ENCODE measurements at regions not wholly inside any gene's neighbourhood (a gene's known extent, or its start where the extent isn't known, plus 50 kb on each side); places are given as distances from the start of the nearest gene placed in this dataset.
A peak's percentile ranks its signal among the peaks of the same experiment; 100 is the strongest.
"Not testable (repeated sequence)": the region's sequence is repeated elsewhere in the genome, so short reads cannot be mapped to it uniquely, and the experiment has no call there.

DNA sequence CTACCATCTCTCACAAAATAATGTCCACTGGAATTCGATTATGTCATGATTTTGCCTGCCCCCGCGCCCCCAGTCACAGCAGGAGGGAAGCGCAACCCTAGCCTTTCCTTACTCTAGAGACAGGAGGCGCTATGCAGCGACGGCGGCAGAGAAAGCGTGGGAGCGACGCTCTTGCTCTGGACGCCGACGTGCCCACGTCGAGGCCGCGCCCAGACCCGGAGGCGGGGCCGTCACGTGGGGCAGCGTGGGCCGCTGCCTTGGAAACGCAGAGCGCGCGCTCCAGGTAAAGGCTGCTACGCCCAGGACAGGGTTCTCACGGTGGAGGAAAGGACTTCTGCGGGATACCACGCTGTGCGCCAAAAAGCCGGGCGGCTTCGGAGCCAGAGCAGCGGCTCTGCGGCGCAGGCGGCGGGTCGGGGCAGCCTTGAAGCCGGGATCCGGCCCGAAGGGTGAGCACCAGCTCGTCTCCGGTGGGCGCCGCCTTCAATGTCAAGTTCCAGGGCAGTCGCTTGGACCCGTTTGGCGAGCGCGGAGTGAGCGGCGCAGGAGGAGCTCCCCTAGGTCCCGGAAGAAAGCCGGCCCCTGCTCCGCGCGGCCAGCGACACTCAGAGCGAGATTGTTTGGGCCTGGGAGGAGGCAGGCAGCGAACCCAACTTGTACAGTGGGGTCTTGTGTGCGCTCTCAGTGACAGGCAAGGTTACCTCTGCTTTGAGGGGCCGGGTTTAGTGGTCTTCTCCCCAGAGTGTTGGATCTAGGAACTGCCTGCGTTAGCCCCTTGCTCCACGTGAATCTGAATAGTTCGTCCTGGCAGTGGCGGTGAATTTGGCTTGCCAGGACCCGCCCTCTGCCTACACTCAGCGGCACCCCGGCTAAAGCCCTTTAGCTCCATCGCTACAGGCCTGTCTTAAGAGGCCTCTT, 121.7 kb downstream of the MRPL57 start:
- DNase-seq (ENCODE audit: low read depth): peak; percentile 64
- H3K4me3 ChIP-seq (ENCODE audit: low read depth, low read length): peak overlapping the region; percentile 86
- TF ChIP-seq, protein P1, sequence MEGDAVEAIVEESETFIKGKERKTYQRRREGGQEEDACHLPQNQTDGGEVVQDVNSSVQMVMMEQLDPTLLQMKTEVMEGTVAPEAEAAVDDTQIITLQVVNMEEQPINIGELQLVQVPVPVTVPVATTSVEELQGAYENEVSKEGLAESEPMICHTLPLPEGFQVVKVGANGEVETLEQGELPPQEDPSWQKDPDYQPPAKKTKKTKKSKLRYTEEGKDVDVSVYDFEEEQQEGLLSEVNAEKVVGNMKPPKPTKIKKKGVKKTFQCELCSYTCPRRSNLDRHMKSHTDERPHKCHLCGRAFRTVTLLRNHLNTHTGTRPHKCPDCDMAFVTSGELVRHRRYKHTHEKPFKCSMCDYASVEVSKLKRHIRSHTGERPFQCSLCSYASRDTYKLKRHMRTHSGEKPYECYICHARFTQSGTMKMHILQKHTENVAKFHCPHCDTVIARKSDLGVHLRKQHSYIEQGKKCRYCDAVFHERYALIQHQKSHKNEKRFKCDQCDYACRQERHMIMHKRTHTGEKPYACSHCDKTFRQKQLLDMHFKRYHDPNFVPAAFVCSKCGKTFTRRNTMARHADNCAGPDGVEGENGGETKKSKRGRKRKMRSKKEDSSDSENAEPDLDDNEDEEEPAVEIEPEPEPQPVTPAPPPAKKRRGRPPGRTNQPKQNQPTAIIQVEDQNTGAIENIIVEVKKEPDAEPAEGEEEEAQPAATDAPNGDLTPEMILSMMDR (IDR thresholded peaks at IDR 0.05; ENCODE audit: control insufficient read depth, extremely low read depth, insufficient read depth): peak; percentile 91

DNA sequence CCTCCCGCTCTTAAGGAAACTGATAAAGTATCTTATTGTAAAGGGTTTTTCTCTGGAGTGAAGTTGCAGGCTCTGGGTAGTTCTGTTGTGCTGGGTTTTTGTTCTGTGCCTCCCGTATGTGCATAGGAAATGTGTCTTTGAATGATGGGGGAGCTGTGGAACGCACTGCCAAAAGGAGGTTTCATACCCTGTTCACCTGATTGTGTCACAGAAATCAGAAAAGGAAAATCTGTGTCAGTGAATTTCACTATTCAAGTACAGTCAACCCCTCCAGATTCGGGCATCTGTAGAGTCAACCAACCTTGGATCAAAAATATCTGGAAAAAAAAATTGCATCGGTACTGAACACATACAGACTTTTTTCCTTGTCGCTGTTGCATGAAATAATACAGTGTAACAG, 127.8 kb downstream of the MRPL57 start:
- DNase-seq (ENCODE audit: low read depth): no peak
- TF ChIP-seq, protein P1 (IDR thresholded peaks at IDR 0.05; ENCODE audit: control insufficient read depth, extremely low read depth, insufficient read depth): no peak
- no peak overlapping the region for H3K4me3 ChIP-seq (ENCODE audit: low read depth, low read length)

DNA sequence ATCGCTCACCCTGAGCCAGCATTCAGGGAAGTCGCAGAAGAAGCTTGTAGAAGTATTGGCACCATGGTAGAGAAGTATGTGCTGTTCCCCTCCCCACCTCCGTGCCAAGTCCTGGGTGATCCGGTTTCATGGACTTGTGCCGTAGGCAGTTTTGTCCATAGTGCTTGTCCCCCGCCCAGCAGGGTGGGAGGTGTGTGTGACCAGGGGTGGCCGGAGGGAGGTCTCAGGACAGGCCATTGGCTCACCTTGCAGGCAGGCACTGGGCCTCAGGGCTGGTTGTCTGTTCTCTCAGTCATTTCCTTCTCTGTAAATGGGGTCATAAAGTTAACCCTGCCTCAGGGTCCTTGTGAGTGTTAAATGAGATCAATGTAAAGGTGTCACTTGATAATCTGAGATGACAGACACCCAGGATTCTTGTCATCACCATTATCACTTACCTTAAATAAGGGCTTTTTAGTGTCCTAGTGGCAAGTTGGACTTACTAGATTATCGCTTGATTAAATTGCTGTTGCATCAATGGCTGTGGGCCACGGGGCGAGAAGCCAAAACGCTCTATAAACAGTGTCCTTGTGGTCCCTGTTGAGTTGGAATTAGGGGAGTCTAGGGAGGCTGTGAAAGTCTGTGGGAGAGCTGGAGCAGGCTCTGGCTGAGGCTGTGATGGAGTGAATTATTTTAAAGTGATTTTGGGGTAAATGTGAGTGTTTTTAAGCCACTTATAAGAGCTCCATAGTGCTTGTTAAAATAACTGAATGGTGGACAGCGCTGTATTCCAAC, 130.0 kb downstream of the MRPL57 start:
- H3K4me3 ChIP-seq (ENCODE audit: low read depth, low read length); DNase-seq (ENCODE audit: low read depth): not testable (repeated sequence)

DNA sequence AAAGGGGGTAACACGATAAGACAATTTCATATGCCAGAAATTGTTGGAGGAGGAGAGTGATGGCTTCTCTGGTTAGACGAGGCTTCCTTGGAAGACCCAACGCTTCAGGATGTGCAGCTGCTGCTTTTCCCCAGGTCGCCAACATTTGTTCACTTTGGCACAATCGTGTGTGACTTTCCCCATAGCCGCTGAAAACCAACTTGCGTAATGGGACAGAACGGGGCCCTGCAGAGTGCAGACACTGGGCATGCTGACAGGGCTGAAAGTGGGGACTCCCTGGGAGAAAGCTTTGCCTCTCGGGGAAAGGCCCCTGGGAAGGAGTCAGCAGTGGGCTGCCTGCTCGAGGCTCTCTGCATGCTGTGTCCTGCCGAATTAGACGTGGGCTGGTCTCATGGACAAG, 130.7 kb downstream of the MRPL57 start:
- H3K4me3 ChIP-seq (ENCODE audit: low read depth, low read length); DNase-seq (ENCODE audit: low read depth): not testable (repeated sequence)

DNA sequence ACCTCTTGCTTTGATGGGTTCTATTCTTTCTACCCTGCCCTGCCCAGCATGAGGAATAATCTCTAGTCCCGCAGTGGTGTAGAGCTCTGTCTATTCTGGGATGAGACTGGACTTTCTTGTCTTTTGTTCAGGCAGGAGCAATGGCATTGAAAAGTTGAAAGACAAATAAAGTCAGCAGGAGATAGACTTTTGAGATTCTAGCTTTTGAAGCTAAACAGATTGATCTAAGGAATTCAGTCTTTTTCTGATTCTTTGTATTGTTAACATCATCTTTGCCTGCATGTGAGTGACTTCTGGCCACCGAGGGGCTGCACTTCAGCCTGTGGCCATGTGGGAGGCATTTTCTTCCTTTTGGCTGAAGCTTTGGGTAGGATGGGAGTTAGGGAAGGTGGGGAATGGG, 132.4 kb downstream of the MRPL57 start:
- TF ChIP-seq, protein P1 (IDR thresholded peaks at IDR 0.05; ENCODE audit: control insufficient read depth, extremely low read depth, insufficient read depth): no peak
- no peak overlapping the region for H3K4me3 ChIP-seq (ENCODE audit: low read depth, low read length)
- DNase-seq (ENCODE audit: low read depth): no peak

DNA sequence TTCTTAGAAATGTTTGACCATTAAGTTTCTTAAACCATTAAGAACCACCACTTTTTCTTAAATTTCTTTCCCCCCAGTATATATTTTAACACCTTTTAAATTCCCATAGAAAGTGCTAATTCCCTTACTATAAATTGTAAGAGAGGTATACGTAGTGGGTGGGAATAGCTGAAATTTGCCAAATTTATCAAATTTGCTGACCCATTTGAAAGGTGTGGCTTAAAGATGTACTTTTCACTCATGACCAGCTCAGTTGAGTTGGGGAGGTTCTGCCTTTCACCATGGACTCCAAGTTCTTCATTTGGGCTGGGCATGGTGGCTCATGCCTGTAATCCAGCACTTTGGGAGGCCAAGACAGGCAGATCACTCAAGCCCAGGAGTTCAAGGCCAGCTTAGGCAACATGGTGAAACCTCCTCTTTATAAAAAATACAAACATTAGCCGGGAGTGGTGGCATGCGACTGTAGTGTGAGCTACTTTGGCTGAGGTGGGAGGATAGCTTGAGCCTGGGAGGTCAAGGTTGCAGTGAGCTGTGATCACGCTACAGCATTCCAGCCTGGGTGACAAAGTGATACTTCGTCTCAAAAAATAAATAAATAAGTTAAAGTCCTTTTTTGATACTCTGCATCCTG, 133.2 kb downstream of the MRPL57 start:
- TF ChIP-seq, protein P1 (IDR thresholded peaks at IDR 0.05; ENCODE audit: control insufficient read depth, extremely low read depth, insufficient read depth): no peak
- no peak for DNase-seq (ENCODE audit: low read depth)
- no peak overlapping the region for H3K4me3 ChIP-seq (ENCODE audit: low read depth, low read length)

DNA sequence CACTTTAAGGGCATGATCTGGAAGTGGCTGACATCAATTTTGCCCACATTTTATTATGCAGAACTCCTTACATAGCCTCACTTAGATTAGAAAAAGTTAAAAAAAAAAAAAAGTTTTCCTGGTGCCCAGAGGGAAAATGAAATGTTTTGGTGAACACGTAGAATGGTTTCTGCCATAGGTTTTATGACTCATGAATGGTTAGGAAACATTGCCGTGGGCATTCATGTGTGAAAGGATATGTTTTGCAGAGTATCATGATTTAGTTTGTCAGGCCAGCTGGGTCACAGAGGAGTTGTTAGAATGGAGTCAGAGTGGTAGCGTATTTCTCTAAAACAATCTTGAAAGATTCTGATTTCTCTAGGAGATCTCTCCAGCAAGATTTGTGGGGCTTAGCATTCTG, 133.8 kb downstream of the MRPL57 start:
- no peak for DNase-seq (ENCODE audit: low read depth)
- no peak overlapping the region for H3K4me3 ChIP-seq (ENCODE audit: low read depth, low read length)
- TF ChIP-seq, protein P1 (IDR thresholded peaks at IDR 0.05; ENCODE audit: control insufficient read depth, extremely low read depth, insufficient read depth): no peak

DNA sequence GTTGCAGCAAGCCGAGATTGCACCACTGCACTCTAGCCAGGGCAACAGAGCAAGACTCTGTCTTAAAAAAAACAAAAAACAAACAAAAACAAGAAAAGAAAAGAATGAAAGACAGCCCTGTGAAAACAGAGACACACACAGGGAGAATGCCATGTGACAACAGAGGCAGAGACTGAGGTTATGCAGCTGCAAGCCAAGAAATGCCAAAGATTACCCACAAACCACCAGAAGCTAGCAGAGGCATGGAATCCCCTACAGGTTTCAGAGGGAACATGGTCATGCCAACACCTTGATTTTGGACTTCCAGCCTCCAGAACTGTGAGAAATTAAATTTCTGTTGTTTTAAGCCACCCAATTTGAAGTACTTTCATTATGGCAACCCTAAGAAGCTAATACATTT, 138.5 kb downstream of the MRPL57 start:
- H3K4me3 ChIP-seq (ENCODE audit: low read depth, low read length); DNase-seq (ENCODE audit: low read depth): not testable (repeated sequence)
